HEK293 (cell line): ENCODE measurements at regions not wholly inside any gene's neighbourhood (a gene's known extent, or its start where the extent isn't known, plus 50 kb on each side); places are given as distances from the start of the nearest gene placed in this dataset.

Experiments used
- KLF8 ChIP-seq: fragments of 450-650 bp; formaldehyde crosslinking; IDR thresholded peaks from 2 replicates; pipeline ENCODE4 v1.5.1; 2016; ENCODE audit warnings: missing biosample characterization, missing genetic modification characterization
- ZNF626 ChIP-seq: fragments of 450-650 bp; sonication (Bioruptor Pico); formaldehyde crosslinking; IDR thresholded peaks from 2 replicates; pipeline ENCODE4 v1.5.1; 2018; ENCODE audit warnings: missing biosample characterization, missing genetic modification characterization, inconsistent platforms
- ZNF747 ChIP-seq: fragments of 450-650 bp; formaldehyde crosslinking; IDR thresholded peaks from 2 replicates; pipeline ENCODE4 v1.5.1; 2016; ENCODE audit warnings: missing biosample characterization, missing genetic modification characterization
- ZNF768 ChIP-seq: fragments of 450-650 bp; formaldehyde crosslinking; IDR thresholded peaks from 2 replicates; pipeline ENCODE4 v1.5.1; 2018; ENCODE audit warnings: missing biosample characterization, mild to moderate bottlenecking, missing genetic modification characterization
- TF ChIP-seq, protein P1 (sequence below): fragments of 450-650 bp; formaldehyde crosslinking; IDR thresholded peaks from 2 replicates; pipeline ENCODE4 v1.5.1; 2016; ENCODE audit warnings: missing biosample characterization, missing genetic modification characterization

DNA sequence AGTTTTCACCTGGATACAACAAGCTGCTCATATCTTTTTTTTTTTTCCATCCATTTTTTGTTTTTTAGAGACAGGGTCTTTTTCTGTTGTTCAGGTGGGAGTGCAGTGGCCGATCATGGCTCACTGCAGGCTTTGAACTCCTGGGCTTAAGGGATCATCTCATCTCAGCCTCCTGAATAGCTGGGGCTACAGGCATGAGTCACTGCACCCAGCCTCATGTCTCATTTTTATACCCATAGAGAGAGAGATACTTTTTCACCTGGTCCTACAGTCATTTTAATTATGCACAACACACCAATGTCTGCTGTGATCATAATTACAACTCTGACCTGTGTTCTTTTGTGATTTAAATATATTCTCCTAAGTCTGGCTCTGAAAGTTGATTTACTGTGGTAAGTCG is 84.4 kb downstream of the KIF4B start:
- TF ChIP-seq ZNF626 (tag by site-specific recombination) (no peak), ZNF768 (tag by site-specific recombination) (no peak), ZNF747 (tag by site-specific recombination) (no peak), KLF8 (no peak)
- TF ChIP-seq, protein P1, sequence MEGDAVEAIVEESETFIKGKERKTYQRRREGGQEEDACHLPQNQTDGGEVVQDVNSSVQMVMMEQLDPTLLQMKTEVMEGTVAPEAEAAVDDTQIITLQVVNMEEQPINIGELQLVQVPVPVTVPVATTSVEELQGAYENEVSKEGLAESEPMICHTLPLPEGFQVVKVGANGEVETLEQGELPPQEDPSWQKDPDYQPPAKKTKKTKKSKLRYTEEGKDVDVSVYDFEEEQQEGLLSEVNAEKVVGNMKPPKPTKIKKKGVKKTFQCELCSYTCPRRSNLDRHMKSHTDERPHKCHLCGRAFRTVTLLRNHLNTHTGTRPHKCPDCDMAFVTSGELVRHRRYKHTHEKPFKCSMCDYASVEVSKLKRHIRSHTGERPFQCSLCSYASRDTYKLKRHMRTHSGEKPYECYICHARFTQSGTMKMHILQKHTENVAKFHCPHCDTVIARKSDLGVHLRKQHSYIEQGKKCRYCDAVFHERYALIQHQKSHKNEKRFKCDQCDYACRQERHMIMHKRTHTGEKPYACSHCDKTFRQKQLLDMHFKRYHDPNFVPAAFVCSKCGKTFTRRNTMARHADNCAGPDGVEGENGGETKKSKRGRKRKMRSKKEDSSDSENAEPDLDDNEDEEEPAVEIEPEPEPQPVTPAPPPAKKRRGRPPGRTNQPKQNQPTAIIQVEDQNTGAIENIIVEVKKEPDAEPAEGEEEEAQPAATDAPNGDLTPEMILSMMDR (tag by site-specific recombination) = no peak
